ENCODE measurements at regions not wholly inside any gene's neighbourhood (a gene's known extent, or its start where the extent isn't known, plus 50 kb on each side); places are given as distances from the start of the nearest gene placed in this dataset.

DNA sequence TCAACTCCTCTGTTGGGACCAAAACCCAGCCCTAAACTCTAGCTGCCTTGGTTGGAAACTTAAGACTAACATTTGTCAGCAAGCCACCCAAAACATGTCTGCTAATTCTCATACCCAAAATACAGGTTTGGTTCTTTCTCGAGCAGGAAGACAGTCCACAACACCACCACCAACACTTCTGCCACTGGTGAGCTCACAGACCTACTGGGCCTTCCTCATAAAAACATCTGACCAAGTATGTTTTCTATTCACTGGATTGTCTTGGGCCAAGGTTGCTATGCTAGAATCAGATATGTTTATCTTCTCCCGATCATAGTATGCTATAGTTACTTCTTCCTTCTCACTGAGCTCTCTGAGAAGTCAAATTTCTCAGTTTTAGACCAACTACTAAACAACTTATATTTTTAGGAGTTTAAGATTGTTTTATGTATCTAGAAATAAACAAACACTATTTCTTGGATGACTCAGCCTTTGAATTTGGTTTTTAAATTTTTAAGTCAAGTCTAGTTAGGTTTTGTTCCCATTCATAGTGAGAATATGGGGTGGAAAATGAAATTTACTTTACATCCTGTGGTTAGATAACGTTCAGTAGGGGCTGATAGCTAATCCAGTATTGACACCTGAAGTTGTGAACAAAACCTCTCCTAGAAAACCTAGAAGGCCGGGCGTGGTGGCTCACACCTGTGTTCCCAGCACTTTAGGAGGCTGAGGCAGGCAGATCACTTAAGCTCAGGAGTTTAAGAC is 360.5 kb downstream of the RSL24D1 start:
- ATAC-seq (no peak), FAIRE-seq (no peak), DNase-seq (ENCODE audit: low read depth in 1 of 2, low spot score in 1 of 2) (no peak)
- ChIA-PET POLR2A (no interaction called here), CTCF (no interaction called here)
- no peaks in the 10 kb centered on the region for H3K9me3 ChIP-seq
- H3K4me1 ChIP-seq = no peaks in the 10 kb centered on the region
- H3K27ac ChIP-seq = no peak overlapping the region
- TF ChIP-seq, protein P1, sequence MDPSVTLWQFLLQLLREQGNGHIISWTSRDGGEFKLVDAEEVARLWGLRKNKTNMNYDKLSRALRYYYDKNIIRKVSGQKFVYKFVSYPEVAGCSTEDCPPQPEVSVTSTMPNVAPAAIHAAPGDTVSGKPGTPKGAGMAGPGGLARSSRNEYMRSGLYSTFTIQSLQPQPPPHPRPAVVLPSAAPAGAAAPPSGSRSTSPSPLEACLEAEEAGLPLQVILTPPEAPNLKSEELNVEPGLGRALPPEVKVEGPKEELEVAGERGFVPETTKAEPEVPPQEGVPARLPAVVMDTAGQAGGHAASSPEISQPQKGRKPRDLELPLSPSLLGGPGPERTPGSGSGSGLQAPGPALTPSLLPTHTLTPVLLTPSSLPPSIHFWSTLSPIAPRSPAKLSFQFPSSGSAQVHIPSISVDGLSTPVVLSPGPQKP (IDR thresholded peaks at IDR 0.05; ENCODE audit: low read depth, low read length) = no peak
- TF ChIP-seq PHF8 (IDR thresholded peaks at IDR 0.05; ENCODE audit: borderline replicate concordance, low read depth) = no peak
- TF ChIP-seq, protein P2, sequence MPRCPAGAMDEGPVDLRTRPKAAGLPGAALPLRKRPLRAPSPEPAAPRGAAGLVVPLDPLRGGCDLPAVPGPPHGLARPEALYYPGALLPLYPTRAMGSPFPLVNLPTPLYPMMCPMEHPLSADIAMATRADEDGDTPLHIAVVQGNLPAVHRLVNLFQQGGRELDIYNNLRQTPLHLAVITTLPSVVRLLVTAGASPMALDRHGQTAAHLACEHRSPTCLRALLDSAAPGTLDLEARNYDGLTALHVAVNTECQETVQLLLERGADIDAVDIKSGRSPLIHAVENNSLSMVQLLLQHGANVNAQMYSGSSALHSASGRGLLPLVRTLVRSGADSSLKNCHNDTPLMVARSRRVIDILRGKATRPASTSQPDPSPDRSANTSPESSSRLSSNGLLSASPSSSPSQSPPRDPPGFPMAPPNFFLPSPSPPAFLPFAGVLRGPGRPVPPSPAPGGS (IDR thresholded peaks at IDR 0.05) = no peak
- TF ChIP-seq, protein P3, sequence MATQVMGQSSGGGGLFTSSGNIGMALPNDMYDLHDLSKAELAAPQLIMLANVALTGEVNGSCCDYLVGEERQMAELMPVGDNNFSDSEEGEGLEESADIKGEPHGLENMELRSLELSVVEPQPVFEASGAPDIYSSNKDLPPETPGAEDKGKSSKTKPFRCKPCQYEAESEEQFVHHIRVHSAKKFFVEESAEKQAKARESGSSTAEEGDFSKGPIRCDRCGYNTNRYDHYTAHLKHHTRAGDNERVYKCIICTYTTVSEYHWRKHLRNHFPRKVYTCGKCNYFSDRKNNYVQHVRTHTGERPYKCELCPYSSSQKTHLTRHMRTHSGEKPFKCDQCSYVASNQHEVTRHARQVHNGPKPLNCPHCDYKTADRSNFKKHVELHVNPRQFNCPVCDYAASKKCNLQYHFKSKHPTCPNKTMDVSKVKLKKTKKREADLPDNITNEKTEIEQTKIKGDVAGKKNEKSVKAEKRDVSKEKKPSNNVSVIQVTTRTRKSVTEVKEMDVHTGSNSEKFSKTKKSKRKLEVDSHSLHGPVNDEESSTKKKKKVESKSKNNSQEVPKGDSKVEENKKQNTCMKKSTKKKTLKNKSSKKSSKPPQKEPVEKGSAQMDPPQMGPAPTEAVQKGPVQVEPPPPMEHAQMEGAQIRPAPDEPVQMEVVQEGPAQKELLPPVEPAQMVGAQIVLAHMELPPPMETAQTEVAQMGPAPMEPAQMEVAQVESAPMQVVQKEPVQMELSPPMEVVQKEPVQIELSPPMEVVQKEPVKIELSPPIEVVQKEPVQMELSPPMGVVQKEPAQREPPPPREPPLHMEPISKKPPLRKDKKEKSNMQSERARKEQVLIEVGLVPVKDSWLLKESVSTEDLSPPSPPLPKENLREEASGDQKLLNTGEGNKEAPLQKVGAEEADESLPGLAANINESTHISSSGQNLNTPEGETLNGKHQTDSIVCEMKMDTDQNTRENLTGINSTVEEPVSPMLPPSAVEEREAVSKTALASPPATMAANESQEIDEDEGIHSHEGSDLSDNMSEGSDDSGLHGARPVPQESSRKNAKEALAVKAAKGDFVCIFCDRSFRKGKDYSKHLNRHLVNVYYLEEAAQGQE (IDR thresholded peaks at IDR 0.05) = no peak
- H3K4me3 ChIP-seq = no peak overlapping the region
- 6% methylated on average over 5 of the region's 5 CpGs for WGBS (ENCODE audit: missing lambda C conversion rate)
- H3K4me2 ChIP-seq = no peak overlapping the region

DNA sequence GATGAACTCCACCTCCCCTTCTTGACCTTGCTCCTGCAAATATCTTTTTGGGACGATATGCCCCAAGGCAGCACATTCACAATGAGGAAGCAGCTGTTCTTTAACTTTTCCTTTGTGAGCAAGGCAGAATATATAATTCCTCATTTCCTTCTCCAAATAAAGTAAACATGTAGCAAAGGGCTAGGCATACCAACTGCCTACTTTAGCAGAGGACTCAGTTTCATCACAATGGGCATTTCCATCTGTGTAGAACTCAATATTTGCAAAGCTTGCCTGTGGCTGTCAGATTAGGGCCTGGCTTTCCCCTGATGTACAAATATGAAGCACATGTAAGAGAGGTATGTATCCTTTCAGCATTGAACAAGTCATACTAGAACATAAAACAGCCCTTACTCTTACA is 366.9 kb downstream of the RSL24D1 start:
- ChIA-PET POLR2A (no interaction called here), CTCF (no interaction called here)
- Histone ChIP-seq H3K4me1 (no peaks in the 10 kb centered on the region), H3K4me3 (no peak overlapping the region), H3K27ac (no peak overlapping the region), H3K4me2 (no peak overlapping the region), H3K9me3 (no peaks in the 10 kb centered on the region)
- no peak for ATAC-seq
- no peak for DNase-seq (ENCODE audit: low read depth in 1 of 2, low spot score in 1 of 2)
- 4% methylated on average over 1 of the region's 1 CpG for WGBS (ENCODE audit: missing lambda C conversion rate)
- no peak for FAIRE-seq
- TF ChIP-seq POLR2A (IDR thresholded peaks at IDR 0.05; ENCODE audit: low read length) = no peak
- TF ChIP-seq SREBF2 (IDR thresholded peaks at IDR 0.05) = no peak
- TF ChIP-seq, protein P2 (IDR thresholded peaks at IDR 0.05) = no peak
- TF ChIP-seq PHF8 (IDR thresholded peaks at IDR 0.05; ENCODE audit: borderline replicate concordance, low read depth) = no peak
- TF ChIP-seq, protein P4, sequence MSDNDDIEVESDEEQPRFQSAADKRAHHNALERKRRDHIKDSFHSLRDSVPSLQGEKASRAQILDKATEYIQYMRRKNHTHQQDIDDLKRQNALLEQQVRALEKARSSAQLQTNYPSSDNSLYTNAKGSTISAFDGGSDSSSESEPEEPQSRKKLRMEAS (IDR thresholded peaks at IDR 0.05) = no peak
- no peak for TF ChIP-seq CBX8 (IDR thresholded peaks at IDR 0.05)
- no peak for TF ChIP-seq JUNB (IDR thresholded peaks at IDR 0.05)
- no peak for TF ChIP-seq MAFK (IDR thresholded peaks at IDR 0.05; ENCODE audit: partially characterized antibody)
- no peak for TF ChIP-seq RARB (CRISPR knock-in tag; IDR thresholded peaks at IDR 0.05)
- no peak for TF ChIP-seq GATA3 (IDR thresholded peaks at IDR 0.05; ENCODE audit: borderline replicate concordance)
- TF ChIP-seq EP300 (IDR thresholded peaks at IDR 0.05) = no peak
- TF ChIP-seq MAZ (IDR thresholded peaks at IDR 0.05; ENCODE audit: borderline replicate concordance, low read depth, low read length) = no peak
- TF ChIP-seq, protein P5, sequence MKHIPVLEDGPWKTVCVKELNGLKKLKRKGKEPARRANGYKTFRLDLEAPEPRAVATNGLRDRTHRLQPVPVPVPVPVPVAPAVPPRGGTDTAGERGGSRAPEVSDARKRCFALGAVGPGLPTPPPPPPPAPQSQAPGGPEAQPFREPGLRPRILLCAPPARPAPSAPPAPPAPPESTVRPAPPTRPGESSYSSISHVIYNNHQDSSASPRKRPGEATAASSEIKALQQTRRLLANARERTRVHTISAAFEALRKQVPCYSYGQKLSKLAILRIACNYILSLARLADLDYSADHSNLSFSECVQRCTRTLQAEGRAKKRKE (CRISPR knock-in tag; IDR thresholded peaks at IDR 0.05; ENCODE audit: low read depth) = no peak
- no peak for TF ChIP-seq KDM1A (IDR thresholded peaks at IDR 0.05; ENCODE audit: low read depth)
- TF ChIP-seq CHD4 (IDR thresholded peaks at IDR 0.05; ENCODE audit: borderline replicate concordance) = no peak

All from A549 (cell line).